HG03159 (cell line): ENCODE measurements at regions not wholly inside any gene's neighbourhood (a gene's known extent, or its start where the extent isn't known, plus 50 kb on each side); places are given as distances from the start of the nearest gene placed in this dataset.
A peak's percentile ranks its signal among the peaks of the same experiment; 100 is the strongest.

Experiments
- ATAC-seq: cut with Tn5 transposase; IDR thresholded peaks from one replicate; pipeline ENCODE4 v1.9.1; 2021; ENCODE audit warnings: mild to moderate bottlenecking, moderate library complexity; ENCODE audit not compliant: unreplicated experiment

DNA sequence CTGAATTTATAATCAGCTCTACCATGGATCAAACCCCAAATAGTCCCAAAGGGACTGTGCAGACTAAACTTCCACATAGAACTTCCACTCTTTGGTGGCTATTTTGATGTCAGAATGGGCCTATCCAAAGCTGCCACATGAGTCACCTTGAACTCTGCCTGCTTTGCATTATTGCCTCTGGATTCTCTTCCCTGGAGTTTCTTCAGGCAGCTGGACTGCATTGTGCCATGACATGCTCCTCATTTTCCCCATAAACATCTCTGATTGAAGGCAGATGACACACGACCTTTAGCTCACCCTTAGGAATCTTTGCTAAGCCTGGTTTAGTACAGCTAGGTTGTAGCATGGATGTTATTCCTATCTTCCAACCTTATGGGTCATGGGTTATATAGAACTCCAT lies 251.7 kb downstream of the FZD1 start:
- no peak for ATAC-seq

DNA sequence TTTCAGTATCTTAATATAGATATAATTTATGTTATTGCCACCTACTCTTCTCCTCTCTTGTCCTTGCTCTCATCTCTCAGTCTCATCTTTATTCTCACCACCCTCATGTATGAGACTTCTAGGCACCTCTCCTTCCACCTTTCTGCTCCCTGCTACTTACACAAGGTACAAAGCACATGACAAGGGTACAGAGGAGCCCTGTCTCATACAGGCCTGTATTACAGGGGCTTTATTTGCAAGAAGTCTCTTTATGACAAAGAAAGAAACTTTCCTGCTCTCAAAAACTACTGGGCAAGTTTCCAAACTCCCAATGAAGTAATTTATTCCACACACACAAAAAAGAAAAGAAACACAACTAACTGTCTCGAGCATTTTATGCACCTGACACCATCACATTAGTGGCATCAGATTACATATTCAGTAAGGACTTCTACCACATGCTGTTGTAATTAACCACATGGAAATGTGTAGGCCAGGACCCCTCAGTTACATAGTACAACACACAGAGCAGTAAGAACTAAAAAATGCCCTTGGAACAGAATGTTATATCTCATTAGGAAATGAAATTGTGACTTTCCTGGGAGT lies 253.1 kb downstream of the FZD1 start:
- ATAC-seq, result no peak

DNA sequence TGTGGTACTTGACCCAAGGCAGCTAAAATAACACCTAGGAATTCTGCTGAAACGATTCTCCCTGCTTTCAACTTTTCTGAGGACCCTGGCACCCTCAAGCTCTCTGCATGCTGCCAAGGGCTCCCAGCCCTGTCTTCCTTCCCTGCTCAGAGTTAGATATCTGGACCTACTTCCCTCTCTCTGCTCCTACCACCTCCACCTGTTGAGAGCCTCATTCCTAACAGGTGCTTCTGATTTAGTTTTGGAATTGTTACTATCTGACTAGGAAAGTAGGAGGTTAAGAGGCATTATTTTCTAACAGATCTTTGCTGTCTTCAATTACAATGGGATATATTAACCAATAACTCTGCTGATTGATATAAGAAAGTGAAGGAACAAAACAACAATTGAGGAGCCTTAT lies 253.8 kb downstream of the FZD1 start:
- ATAC-seq, result no peak

DNA sequence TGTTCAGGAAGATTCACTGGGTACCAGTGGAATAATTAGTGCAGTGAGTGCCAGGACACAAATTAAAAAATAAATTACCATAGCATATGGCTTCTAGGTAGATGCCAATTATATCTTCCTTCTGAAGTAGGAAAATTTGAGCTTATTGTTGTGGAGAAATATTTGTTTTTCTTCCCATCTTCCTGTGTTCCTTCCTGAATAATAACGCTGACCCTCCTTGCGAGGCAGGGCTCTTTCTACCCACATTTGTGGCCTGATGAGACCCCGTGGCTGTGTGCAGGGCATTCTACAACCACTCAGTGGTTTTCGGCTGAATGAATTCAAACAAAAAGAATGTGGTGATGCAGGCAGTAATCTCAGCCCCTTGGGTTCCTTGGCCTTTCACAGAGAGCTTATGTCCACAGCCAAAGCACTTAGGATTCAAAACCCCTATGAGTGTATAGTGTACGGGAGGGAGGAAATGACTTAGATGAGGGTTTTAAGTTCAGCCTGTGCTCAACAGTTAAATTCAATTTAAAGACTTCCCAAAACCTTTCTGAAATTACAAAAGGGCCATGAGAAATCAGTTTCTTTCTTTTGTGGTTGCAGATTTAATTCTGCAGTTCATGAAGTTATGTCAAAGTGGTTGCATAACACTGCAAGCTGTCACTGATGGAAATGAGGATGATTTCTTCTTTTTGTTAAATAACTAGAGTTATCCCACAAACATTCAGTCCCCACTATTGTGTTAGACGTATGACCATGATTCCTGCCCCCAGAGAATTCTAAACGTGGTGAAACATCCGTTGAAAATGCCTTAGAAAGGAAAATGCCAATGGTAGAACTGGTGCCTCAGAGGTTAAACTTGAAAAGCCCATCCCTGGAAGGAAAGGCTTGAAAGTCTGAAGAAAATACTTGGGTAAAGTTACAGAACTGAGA lies 255.3 kb downstream of the FZD1 start:
- ATAC-seq, result no peak

DNA sequence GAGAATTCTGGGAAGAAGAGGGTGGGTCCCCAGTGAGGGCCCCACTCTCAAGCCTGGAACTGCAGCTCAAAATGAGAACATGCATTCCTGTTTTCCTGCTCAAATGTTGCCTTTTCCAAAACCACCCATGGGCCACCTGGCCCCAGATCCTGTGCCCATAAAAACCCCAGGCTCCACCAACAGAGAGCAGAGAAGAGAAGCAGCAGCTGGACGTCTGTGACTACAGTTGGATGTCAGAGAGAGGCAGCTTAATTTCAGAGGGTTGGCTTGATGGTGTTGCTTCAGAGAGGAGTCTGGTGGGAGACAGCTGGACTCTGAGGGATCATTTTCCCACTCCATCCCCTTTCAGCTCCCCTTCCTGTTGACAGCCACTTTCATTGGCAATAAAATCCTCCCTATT lies 256.4 kb downstream of the FZD1 start:
- ATAC-seq, result no peak

DNA sequence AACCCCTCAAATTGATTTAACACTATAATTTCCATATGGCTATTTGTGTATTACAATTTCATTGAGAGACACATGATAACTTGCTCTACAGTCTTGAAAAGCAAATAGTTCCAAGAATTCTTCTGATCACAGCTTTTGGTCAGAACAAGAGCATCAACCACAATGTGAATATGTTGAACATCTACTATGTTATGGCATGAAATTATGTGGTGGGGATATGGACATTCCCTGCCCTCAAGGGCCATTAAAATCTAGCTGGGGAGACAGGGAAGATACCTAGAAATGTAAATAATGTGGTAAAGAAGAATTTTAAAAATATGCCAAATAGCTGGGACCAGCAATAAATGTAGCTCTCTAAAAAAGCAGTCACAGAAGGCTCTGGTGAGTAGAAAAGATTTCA lies 262.2 kb downstream of the FZD1 start:
- no peak for ATAC-seq

DNA sequence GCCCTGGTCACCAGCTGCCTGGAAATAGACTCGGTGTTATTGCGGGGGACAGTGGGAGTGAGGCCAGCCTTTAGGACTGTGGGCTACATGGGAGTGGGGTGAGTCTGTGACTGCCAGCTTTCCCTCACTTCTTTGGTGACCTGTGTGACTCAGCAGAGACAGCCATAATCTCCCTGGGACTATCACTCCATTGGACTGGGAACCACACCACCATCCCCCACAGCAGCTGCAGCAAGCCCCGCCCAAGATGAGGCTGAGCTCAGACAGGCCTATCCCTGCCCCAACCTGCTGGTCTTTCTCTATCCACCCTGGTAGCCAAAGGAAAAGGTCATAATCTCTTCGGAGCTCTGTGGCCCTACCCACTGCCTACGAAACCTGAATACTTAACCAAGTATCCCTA lies 263.2 kb downstream of the FZD1 start:
- ATAC-seq, result no peak

DNA sequence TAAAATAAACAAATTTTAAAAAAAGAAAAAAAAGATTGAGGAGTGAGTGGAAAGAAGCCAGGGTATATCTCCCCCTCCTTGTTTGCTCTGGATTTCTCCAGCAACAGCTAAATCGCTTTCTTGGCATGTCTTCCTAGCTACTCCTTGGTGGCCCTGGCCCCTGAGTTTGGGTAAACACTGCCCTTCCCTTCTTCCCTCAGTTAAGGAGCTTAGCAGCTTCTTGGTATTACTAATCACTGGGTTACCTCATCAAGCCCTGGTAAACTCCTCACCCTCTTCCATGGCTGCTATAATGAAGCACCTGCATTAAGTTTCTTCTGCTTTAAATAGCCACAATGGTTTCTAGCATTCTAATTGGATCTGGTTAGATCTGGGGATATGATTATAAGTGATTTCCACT lies 269.8 kb downstream of the FZD1 start:
- no peak for ATAC-seq

DNA sequence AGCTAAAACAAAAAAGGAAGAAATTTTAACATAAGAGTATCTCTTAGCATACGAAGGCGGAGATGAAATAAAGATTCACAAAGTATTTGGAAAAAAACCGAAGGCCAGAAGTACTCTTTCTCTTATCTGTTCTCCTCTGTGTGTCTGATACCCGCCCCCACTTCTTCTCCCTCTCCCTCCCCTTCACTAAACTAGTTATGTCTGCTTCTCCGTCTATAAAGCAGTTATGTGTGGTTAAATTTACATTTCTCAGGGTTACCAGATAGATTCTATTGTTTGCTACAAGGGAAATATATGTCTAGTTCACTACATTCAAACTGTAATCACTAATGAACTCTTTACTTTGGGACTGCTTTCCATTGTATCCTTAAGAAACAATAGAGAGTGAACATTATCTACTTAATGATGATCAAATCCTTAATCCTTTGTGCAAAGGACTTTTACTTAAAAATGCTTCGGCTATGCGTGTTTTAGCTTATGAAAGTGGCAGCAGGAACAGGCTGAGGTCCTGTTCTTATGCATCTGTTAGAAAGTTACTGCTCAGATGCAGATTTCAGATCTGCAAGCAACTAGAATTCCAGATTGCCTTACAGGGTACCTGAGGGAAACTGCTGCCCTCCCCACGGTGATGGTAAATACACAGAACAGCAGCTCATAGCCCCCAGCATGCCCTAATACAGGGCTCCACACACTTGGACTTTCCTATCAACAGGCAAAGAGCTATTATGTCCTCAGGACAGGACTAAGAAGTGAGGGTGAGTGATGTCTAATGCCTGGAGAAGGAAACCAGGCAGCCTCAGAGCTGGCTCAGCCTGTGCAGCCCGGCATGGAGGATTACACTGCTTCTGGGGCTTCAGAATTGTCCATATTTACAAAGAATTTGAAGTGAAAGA lies 273.3 kb downstream of the FZD1 start:
- no peak for ATAC-seq

DNA sequence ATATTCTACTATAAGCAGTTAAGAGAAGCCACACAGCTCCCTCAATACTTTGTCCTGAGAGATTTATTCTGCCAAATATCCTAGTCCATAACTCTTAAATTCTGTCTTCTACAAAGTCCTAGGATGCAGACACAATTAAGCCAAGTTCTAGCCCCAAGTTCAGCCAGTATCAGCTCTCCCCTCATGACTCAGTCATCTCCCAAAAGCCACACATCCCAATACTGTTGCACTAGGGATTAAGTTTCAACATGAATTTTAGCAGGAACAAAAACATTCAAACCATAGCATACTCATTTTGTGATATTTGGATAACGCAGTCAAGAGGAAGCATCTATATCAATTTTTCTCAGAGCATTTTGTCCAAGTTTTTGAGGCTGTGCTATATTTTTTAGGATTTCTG lies 277.4 kb downstream of the FZD1 start:
- no peak for ATAC-seq

DNA sequence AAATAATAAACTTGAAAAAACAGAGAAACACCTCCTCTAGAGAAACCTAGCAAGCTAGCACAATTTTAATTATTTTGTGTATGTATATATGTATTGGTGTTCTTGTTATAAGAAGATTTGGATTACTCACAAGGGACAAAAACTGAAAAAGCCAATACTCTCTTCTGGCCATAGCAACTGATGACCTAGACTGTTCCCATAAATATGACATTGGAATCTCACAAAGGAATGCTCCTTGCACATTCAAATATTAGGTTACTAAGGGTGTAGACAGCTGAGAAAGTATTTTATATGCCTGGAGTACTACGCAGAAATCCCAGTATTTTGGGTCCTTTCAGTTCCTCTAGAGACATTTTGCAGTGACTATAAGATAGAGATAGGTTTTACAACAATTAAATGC lies 279.4 kb downstream of the FZD1 start:
- no peak for ATAC-seq

DNA sequence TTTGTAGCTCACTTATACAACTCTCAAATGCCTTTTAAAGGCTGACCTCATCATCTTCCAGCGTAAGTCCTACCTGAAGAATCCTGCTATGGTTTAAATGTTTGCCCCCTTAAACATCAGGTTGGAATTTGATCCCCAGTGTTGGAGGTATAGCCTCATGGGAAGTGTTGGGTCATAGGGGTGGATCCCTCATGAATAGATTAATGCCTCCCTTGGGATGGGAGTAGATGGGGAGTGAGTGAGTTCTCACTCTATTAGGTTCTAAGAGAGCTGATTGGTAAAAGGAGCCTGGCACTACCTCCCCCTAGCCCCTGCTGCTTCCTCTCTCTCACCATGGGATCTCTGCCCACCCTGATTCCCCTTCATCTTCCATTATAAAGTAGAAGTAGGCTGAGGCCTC lies 285.6 kb downstream of the FZD1 start:
- no peak for ATAC-seq

DNA sequence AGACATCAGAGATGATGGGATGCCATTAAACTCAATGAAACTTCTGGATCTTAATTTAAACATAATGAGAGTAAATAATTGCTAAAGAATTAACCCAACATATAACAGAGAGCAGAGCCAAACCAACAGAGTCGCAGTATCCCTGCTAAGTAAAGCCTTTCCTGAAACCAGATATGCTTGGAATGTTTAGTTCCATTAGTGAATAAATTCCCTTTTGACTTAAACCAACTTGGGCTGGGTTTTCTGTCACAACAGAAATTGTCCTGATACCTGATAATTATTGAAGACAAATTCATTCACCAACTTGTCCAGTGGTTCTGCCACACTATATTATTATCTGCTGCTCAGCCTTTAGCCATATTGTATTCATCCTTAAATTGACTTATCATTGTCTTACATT lies 286.7 kb downstream of the FZD1 start:
- ATAC-seq, result no peak

DNA sequence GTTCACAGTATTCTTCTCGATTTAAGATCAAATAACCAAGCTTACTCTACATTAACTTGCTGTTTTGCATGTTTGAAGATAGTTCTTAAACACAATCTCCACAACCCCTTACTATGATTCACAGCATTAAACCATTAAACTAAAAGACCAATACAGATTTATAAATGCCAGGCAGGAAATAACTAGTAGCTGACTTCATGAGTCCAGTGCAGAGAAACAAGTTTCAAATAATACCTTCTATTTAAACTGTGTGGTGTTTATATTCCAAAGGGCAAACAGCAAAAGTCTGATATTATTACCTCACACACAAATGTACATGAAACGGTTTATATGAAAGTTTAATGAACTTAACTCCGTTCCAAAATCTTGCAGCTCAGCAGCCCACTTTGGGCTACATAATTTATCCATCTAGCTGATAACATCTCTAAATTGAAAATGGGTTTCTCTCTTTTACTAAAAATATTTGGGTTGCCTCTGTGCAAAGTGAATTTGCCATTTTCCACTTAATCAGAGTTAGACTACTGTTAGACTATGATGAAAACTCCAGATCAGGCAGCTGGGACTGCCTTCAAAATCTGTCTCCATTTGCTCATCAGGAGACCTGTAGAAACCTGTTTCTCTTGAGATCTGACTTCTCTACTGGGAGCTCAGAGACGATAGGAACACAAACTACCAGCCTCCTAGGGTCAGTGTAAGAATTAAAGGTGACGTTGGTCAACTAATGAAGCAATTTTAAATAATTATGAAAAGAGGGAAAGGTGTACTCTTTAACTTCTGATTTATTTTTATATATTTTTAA lies 287.3 kb downstream of the FZD1 start:
- no peak for ATAC-seq

DNA sequence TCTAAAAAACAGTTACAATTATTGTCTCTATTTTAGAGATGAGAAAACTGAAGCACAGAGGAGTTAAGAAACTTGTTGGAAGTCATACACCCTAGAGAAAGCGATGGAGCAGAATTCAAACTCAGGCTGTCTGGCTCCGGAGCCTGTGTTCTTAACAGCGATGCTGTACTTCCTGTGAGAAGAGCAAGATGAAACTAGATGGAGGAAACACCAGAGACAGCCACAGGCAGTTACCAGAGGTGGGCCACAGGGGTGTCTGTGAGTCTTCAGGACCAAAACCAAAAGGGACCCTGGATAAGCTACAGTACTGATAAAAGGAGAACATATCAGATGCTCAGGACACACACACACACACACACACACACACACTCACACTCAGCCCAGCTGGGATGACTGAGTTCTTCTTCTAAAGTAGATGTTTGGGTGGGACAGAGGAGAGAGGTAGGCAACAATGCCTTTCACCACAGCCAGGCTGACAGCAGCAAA lies 289.2 kb downstream of the FZD1 start:
- no peak for ATAC-seq

DNA sequence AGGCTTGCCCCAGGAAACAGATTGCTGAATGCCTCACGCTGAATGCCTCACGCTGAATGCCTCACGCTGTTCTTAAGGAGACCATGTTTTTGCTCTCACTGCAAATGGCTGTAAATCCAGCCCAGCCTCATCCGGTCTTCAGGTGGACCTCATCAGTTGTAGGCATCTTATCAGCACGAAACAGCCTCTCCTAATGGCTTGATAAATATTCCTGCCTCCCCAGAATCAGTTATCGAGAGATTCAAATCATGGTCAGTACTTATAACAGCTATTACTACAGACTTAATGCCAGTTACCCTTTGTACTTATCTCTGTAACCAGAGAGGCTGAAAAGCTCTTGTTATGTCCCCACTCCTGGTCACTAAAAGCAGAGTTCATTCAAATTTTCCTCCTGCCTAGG lies 290.6 kb downstream of the FZD1 start:
- ATAC-seq, result no peak

DNA sequence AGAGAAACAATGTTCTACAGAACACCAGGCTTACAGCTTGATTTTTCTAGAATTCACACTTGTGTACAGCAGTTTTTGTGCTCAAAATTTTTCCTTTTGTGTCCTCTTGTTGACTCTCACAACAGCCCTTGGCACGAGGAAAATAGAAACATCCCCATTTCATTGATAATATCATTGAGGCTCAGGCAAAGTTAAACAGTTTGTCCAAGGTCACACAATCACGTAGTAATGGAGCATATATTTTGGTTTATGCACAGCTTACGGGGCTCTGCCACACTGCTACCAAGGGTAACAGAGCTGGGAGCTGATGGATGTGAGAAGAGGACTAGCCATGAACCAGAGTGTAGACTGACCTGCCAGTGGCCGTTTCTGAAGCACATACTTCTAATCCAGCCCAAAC lies 292.0 kb downstream of the FZD1 start:
- ATAC-seq, result no peak

DNA sequence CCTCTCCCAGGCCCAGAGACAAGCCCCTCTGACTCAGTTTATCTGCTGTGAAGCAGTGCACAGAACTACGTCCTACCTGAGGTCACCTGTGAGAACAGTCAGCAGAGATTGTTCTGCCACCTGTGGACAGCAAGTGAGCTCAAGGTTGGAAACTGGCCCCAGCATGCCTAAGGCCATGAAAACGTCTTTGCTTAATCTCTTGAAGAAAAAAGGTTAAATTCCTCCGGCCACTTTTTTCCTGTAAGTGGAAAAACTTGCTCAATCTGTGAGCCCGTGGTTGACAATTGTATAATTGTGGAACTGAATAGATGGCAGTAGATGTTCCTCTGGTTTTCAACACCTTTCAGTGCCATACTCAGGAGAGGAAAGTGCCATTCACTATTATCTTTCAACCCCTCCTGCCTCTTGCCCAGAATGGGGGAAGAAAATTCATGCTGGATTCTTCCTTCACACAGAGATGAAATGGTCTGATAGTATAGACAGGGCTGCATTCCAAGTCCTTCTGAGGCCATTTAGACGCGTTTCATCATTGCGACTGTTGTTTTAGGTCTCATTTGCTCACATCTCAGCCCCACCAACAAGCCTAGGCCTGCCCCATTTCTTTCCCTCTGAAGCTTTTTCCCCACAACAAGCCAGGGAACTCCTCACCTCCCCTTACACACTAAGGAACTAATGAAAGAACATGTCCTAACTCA lies 292.9 kb downstream of the FZD1 start:
- ATAC-seq, result no peak

DNA sequence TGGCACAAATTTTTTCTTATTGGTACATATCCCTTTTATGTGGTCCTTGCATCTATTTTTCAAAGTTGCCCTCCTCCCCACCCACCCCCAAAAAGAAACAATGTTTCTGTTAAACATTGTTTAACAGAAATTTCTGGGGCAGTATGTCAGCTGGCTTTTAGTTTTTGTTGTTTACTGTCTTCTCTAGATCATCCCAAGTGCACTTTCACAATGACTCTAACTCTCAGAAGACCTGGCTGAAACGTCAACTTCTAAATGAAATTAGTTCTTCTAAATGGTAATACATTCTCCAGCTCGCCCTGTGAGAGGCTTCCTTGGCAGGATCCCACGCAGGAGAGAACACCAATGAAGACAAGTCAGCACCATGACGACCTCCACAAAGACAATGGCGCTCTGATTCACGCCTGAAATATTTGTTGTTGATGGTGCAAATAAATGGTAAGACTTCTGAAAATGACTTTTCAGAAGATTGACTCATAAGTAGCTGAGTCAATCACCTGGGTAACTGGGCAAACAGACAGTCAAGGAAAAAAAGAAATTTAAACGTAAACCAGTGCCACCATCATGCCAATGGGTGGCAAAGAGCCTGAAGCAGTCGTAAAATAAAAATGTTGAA lies 293.7 kb downstream of the FZD1 start:
- peak; percentile 82 for ATAC-seq

DNA sequence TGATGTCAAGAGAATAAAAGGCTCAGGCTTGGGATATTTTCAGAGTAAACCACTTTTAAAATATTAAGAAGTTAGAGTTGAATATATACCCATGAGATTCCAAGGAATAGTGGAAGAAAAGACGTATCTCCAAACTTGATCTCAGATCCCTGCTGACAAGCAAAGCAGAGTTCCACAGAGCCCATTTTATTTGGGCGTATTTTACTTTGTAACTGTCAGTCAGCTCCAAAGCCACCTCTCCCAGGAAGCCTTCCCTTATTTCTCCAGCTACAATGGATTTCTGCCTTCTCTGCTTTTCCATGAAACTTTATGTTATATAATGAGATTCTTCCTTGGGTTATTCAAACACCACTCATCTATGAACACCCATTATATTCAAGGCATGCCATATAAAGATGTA lies 295.7 kb downstream of the FZD1 start:
- no peak for ATAC-seq
